WI38 (cell line): ENCODE measurements at regions not wholly inside any gene's neighbourhood (a gene's known extent, or its start where the extent isn't known, plus 50 kb on each side); places are given as distances from the start of the nearest gene placed in this dataset.

ENCODE experiments used
- H3K4me3 ChIP-seq: 2 replicates; pipeline ENCODE4 v1.5.1; 2011; ENCODE audit warnings: low read depth, mild to moderate bottlenecking, control low read depth, low read length
- TF ChIP-seq, protein P1 (sequence below): IDR thresholded peaks from 2 replicates; pipeline ENCODE4 v1.5.1; 2012; ENCODE audit warnings: low read depth, mild to moderate bottlenecking, control low read depth, low read length

DNA sequence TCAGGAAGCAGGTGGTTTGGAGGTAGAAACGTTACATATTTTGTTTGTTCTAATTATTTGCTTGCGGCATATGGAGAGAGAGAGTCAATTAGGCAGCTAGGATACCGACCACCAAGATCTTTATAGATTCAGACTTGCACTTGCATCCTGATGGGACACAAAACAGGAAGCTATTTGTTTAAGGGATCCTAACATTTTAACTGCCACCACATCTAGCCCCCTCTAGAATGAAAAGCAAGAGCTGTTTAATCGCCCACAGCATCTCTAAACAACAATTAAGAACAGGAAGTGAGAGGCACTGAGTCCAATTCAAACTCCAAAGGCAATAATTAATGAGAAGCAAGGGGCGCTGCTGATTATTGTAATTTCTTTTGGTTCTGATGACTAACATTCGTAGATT lies 182.0 kb upstream of the LINC00305 start:
- TF ChIP-seq, protein P1, sequence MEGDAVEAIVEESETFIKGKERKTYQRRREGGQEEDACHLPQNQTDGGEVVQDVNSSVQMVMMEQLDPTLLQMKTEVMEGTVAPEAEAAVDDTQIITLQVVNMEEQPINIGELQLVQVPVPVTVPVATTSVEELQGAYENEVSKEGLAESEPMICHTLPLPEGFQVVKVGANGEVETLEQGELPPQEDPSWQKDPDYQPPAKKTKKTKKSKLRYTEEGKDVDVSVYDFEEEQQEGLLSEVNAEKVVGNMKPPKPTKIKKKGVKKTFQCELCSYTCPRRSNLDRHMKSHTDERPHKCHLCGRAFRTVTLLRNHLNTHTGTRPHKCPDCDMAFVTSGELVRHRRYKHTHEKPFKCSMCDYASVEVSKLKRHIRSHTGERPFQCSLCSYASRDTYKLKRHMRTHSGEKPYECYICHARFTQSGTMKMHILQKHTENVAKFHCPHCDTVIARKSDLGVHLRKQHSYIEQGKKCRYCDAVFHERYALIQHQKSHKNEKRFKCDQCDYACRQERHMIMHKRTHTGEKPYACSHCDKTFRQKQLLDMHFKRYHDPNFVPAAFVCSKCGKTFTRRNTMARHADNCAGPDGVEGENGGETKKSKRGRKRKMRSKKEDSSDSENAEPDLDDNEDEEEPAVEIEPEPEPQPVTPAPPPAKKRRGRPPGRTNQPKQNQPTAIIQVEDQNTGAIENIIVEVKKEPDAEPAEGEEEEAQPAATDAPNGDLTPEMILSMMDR = no peak
- no peak overlapping the region for H3K4me3 ChIP-seq

DNA sequence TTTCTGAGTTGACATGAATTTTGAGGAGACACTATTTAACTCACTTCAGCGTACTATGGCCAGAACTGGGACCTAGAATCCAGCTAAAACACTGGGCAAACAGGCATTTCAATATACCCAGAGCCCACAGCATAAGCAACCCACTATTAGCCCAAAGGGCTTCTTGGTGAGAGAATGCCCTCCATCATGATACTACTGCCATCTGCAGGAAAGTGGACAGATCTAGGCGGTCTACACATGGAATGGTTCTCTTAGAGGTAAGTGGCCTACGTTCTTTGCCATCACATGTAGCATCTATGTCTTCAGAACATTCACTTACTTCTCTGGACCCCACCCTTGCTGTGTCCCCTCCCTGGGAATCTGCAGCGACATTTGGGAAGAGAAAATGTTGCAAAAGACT lies 181.3 kb upstream of the LINC00305 start:
- TF ChIP-seq, protein P1 = no peak
- H3K4me3 ChIP-seq = no peak overlapping the region

DNA sequence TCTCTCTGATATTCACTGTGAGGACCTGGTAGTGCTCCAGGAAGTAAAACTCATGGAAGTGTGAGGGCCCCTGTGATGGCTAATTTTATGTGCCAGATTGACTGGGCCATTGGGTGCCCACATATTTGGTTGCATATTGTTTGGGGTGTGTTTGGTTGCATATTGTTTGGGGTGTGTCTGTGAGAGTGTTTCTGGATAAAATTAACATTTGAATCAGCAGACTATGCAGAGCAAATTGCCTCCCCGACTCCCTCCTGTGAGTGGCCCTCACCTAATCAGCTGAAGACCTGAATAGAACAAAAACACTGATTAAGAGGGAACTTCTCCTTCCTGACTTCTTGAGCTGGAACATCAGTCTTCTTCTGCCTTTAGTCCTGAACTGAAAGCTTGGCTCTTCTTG lies 173.3 kb upstream of the LINC00305 start:
- H3K4me3 ChIP-seq = no peak overlapping the region
- TF ChIP-seq, protein P1 = no peak

DNA sequence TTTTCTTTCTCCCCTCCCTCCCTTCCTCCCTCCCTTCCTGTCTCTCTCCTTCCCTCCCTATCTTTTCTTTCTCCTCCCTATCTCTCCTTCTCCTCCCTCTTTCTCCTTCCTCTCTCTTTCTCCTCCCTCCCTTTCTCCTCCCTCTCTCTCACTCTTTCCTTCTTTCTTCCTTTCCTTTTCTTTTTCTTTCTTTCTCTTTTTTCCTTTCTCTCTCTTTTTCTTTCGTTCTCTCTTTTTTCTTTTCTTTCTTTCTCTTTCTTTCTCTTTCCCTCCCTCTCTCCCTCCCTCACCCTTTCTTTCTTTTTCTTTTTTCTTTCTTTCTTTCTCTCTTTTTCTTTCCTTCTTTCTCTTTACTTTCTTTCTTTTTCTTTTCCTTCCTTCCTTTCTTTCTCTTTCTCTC lies 169.7 kb upstream of the LINC00305 start:
- TF ChIP-seq, protein P1 = no peak
- no peak overlapping the region for H3K4me3 ChIP-seq

DNA sequence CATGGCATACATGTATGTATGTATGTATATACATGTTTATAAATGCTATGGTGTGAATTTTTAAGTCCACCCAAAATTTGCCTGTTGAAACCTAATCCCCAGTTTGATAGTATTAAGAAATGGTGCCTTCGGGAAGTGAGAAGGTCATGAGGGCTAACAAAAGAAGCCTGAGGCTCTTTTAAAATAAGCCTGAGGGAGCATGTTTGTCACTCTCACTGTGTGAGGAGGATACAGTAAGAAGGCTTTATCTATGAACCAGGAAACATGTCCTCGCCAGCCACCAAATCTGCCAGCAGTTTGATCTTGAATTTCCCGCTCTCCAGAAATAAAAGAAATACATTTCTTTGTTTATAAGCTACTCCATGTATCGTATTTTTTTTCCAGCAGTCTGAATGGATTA lies 163.0 kb upstream of the LINC00305 start:
- H3K4me3 ChIP-seq = no peak overlapping the region
- TF ChIP-seq, protein P1 = no peak

DNA sequence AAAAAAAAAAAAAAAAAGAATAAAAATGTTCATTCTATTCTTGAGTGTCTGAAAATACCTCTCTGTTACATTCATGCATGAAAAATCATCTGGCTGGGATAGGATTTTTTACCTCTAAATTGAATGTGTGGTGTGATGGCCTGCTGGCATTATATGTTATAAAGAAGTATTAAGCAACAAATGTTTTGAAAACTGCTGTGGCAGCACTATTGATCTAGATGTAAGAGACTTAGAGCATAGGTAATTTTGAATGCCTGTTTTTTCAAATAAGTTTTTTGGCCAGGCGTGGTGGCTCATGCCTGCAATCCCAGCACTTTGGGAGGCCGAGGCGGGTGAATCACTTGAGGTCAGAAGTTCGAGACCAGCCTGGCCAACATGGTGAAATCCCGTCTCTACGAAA lies 147.0 kb upstream of the LINC00305 start:
- H3K4me3 ChIP-seq = no peak overlapping the region
- TF ChIP-seq, protein P1 = no peak

DNA sequence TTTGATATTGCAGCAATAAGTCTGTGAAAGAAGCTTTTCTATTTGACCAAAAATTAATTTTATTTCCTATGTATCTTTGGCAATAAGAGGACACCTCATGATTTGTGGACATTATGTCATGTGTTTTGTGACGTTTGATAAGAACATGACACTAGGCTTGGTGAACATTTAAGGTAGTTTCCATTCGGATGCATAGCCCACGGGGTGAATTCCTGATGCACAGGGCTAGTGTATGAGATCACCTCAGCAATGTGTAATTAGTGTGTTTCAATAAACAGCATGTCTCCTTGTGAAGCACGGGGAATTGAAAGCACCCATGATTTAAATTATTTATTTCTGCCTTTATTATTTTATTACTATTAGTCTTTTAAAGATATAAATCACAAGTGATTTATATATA lies 146.1 kb upstream of the LINC00305 start:
- no peak overlapping the region for H3K4me3 ChIP-seq
- TF ChIP-seq, protein P1 = no peak
